ENCODE measurements at regions not wholly inside any gene's neighbourhood (a gene's known extent, or its start where the extent isn't known, plus 50 kb on each side); places are given as distances from the start of the nearest gene placed in this dataset.

DNA sequence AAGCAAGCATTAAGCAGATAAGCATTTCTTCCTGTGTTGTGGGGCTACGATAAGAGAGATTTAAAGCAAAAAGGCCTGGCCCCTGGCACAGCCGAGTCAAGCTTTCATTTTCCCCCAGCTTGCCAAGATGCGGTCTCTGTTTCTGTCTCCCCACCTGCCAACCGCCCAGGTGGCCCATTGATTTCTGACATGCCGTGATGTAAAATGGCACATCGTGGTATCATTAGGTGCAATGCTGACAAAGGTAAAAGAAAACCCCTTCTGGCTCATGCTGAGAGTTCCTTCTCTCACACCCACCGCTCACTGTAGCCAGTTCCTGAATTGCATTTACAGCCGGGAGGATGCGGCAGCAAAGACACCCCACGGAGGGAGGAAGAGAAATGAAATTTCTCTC, 62.8 kb downstream of the BOD1L2 start:
- H3K27ac ChIP-seq (ENCODE audit: low read length): no peak overlapping the region
- H2AFZ ChIP-seq (ENCODE audit: low read depth, low read length): peak overlapping the region; percentile 9; the same call in 1 of the 2 replicates
- peak overlapping the region; percentile 38 for H3K9ac ChIP-seq (ENCODE audit: low read length)
- H3K79me2 ChIP-seq (ENCODE audit: low read length): no peaks in the 10 kb centered on the region
- H3K4me1 ChIP-seq (ENCODE audit: low read length): peaks cover 29% of the 10 kb centered on the region
- TF ChIP-seq CTCF (IDR thresholded peaks at IDR 0.05; ENCODE audit: low read depth, low read length) (no peak), EZH2phosphoT487 (IDR thresholded peaks at IDR 0.05; ENCODE audit: low read depth) (no peak)
- no peaks in the 10 kb centered on the region for H4K20me1 ChIP-seq (ENCODE audit: insufficient read depth, low read length)
- H3K4me2 ChIP-seq (ENCODE audit: low read length): peak overlapping the region; percentile 90
- no peaks in the 10 kb centered on the region for H3K36me3 ChIP-seq (replicated peaks; ENCODE audit: low read depth, low read length)
- no peaks in the 10 kb centered on the region for H3K9me3 ChIP-seq (ENCODE audit: insufficient read depth, low read length)
- peak overlapping the region; percentile 73 for H3K4me3 ChIP-seq (ENCODE audit: low read length)
- H3K27me3 ChIP-seq (ENCODE audit: low read depth, low read length): peaks cover 38% of the 10 kb centered on the region

DNA sequence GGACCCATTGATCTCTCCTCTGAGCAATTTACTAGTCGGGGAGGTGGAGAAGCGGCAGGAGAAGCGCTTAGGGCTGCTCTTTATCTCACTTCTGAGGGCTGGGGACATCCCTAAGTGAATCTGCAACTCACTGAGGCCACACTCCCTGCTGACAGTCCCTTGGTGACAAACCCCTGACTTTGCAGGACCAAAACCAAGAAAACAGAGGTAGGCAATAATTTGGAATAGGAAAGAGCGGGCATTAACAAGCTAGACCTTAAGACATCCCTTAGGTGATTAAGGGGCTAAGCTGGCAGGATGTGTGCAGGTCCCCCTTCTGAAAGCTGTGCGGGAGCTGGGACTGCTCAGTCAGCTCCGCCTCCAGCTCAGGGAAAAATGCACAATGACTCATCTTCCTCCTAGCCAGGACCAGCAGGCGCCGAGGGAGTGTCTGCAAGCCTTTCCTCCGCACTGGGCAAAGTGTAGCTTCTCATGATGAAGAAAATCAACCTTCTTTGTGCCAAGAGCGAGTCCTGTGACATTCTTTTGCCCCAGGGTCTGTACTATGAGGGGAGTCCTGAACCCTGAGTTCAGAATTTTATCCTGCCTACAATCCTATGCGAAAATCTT, 63.3 kb downstream of the BOD1L2 start:
- peak overlapping the region; percentile 73 for H3K4me3 ChIP-seq (ENCODE audit: low read length)
- no peak overlapping the region for H3K27ac ChIP-seq (ENCODE audit: low read length)
- H3K9ac ChIP-seq (ENCODE audit: low read length): peak overlapping the region; percentile 38; the same call in 1 of the 2 replicates
- no peaks in the 10 kb centered on the region for H3K79me2 ChIP-seq (ENCODE audit: low read length)
- H4K20me1 ChIP-seq (ENCODE audit: insufficient read depth, low read length): no peaks in the 10 kb centered on the region
- peaks cover 34% of the 10 kb centered on the region for H3K4me1 ChIP-seq (ENCODE audit: low read length)
- peak overlapping the region; percentile 9; the same call in 1 of the 2 replicates for H2AFZ ChIP-seq (ENCODE audit: low read depth, low read length)
- H3K9me3 ChIP-seq (ENCODE audit: insufficient read depth, low read length): no peaks in the 10 kb centered on the region
- peaks cover 37% of the 10 kb centered on the region for H3K27me3 ChIP-seq (ENCODE audit: low read depth, low read length)
- no peaks in the 10 kb centered on the region for H3K36me3 ChIP-seq (replicated peaks; ENCODE audit: low read depth, low read length)
- TF ChIP-seq EZH2phosphoT487 (IDR thresholded peaks at IDR 0.05; ENCODE audit: low read depth) (no peak), CTCF (IDR thresholded peaks at IDR 0.05; ENCODE audit: low read depth, low read length) (no peak)
- H3K4me2 ChIP-seq (ENCODE audit: low read length): peak overlapping the region; percentile 90

- H3K4me3 ChIP-seq (ENCODE audit: low read length): no peak overlapping the region
Measured at GRCh38 chr18:57210716-57211411, 64.0 kb downstream of the BOD1L2 start.

More at GRCh38 chr18:57210716-57211411, 64.0 kb downstream of the BOD1L2 start:
- TF ChIP-seq EZH2phosphoT487 (IDR thresholded peaks at IDR 0.05; ENCODE audit: low read depth) (no peak), CTCF (IDR thresholded peaks at IDR 0.05; ENCODE audit: low read depth, low read length) (no peak)
- no peaks in the 10 kb centered on the region for H3K9me3 ChIP-seq (ENCODE audit: insufficient read depth, low read length)
- no peaks in the 10 kb centered on the region for H3K36me3 ChIP-seq (replicated peaks; ENCODE audit: low read depth, low read length)
- H3K27ac ChIP-seq (ENCODE audit: low read length): no peak overlapping the region
- no peaks in the 10 kb centered on the region for H4K20me1 ChIP-seq (ENCODE audit: insufficient read depth, low read length)
- H2AFZ ChIP-seq (ENCODE audit: low read depth, low read length): no peak overlapping the region
- no peak overlapping the region for H3K4me2 ChIP-seq (ENCODE audit: low read length)
- no peak overlapping the region for H3K9ac ChIP-seq (ENCODE audit: low read length)
- H3K4me1 ChIP-seq (ENCODE audit: low read length): peaks cover 34% of the 10 kb centered on the region
- no peaks in the 10 kb centered on the region for H3K79me2 ChIP-seq (ENCODE audit: low read length)
- H3K27me3 ChIP-seq (ENCODE audit: low read depth, low read length): peaks cover 33% of the 10 kb centered on the region

Measured in OCI-LY3 (cell line).